ENCODE measurements at regions not wholly inside any gene's neighbourhood (a gene's known extent, or its start where the extent isn't known, plus 50 kb on each side); places are given as distances from the start of the nearest gene placed in this dataset.
A peak's percentile ranks its signal among the peaks of the same experiment; 100 is the strongest.
"Not testable (repeated sequence)": the region's sequence is repeated elsewhere in the genome, so short reads cannot be mapped to it uniquely, and the experiment has no call there.

GRCh38 chrX:966396-967070, 245.9 kb downstream of the CRLF2 start:
- Mint-ChIP-seq H3K4me3 (no peak overlapping the region), H3K9me3 (no peaks in the 10 kb centered on the region), H3K4me1 (peaks cover 6% of the 10 kb centered on the region), H3K36me3 (ENCODE audit: low read depth) (no peaks in the 10 kb centered on the region), H3K27ac (no peak overlapping the region), H3K27me3 (no peaks in the 10 kb centered on the region)
- ChIA-PET POLR2A (no interaction called here), CTCF (no interaction called here)
- no peak for ATAC-seq (ENCODE audit: low read depth)
- intact Hi-C loops (cut with micrococcal nuclease) = no loop called here
- no peak for DNase-seq
- no peak for TF ChIP-seq CTCF (IDR thresholded peaks at IDR 0.05)

- no peaks in the 10 kb centered on the region for H3K27me3 Mint-ChIP-seq
- intact Hi-C loops (cut with micrococcal nuclease) = no loop called here
- no peak overlapping the region for H3K27ac Mint-ChIP-seq
- ChIA-PET CTCF (no interaction called here), POLR2A (no interaction called here)
- H3K36me3 Mint-ChIP-seq (ENCODE audit: low read depth) = no peaks in the 10 kb centered on the region
- peaks cover 6% of the 10 kb centered on the region for H3K4me1 Mint-ChIP-seq
- DNase-seq (no peak), ATAC-seq (ENCODE audit: low read depth) (no peak)
- TF ChIP-seq CTCF (IDR thresholded peaks at IDR 0.05) = no peak
- H3K9me3 Mint-ChIP-seq = no peaks in the 10 kb centered on the region
- peak overlapping the region; percentile 65 for H3K4me3 Mint-ChIP-seq
These were observed 247.5 kb downstream of the CRLF2 start for GRCh38 chrX:964831-965416.

GRCh38 chrX:960821-961220, 251.6 kb downstream of the CRLF2 start:
- Mint-ChIP-seq H3K9me3 (no peaks in the 10 kb centered on the region), H3K4me1 (peaks cover 6% of the 10 kb centered on the region), H3K36me3 (ENCODE audit: low read depth) (no peaks in the 10 kb centered on the region), H3K27ac (no peak overlapping the region), H3K4me3 (no peak overlapping the region), H3K27me3 (no peaks in the 10 kb centered on the region)
- TF ChIP-seq CTCF (IDR thresholded peaks at IDR 0.05) = no peak
- ChIA-PET POLR2A (no interaction called here), CTCF (no interaction called here)
- DNase-seq = no peak
- no peak for ATAC-seq (ENCODE audit: low read depth)
- intact Hi-C loops (cut with micrococcal nuclease) = no loop called here

GRCh38 chrX:959595-959994, 252.9 kb downstream of the CRLF2 start:
- TF ChIP-seq CTCF (IDR thresholded peaks at IDR 0.05) = no peak
- H3K36me3 Mint-ChIP-seq (ENCODE audit: low read depth) = no peaks in the 10 kb centered on the region
- ATAC-seq (ENCODE audit: low read depth) (no peak), DNase-seq (no peak)
- no peaks in the 10 kb centered on the region for H3K9me3 Mint-ChIP-seq
- H3K27ac Mint-ChIP-seq = no peak overlapping the region
- peaks cover 2% of the 10 kb centered on the region for H3K4me1 Mint-ChIP-seq
- ChIA-PET CTCF (no interaction called here), POLR2A (no interaction called here)
- intact Hi-C loops (cut with micrococcal nuclease) = no loop called here
- no peaks in the 10 kb centered on the region for H3K27me3 Mint-ChIP-seq
- H3K4me3 Mint-ChIP-seq = no peak overlapping the region

GRCh38 chrX:955168-955781, 257.2 kb downstream of the CRLF2 start:
- ATAC-seq (ENCODE audit: low read depth); CTCF ChIA-PET; DNase-seq; H3K4me1 Mint-ChIP-seq; H3K9me3 Mint-ChIP-seq; intact Hi-C loops (cut with micrococcal nuclease); POLR2A ChIA-PET; H3K27me3 Mint-ChIP-seq; H3K36me3 Mint-ChIP-seq (ENCODE audit: low read depth); H3K27ac Mint-ChIP-seq; H3K4me3 Mint-ChIP-seq: not testable (repeated sequence)
